Activated CD8-positive, alpha-beta memory T cell treated with anti-CD3 and anti-CD28 coated beads, Interleukin-2, amount 10 ng/mL, durations not matched to agents 7 days and 5 days (primary cell): ENCODE measurements at regions not wholly inside any gene's neighbourhood (a gene's known extent, or its start where the extent isn't known, plus 50 kb on each side); places are given as distances from the start of the nearest gene placed in this dataset.
"Not testable (repeated sequence)": the region's sequence is repeated elsewhere in the genome, so short reads cannot be mapped to it uniquely, and the experiment has no call there.

Source experiments
- ATAC-seq: fragments of 150-1000 bp; cut with Tn5 transposase; one replicate; pipeline ENCODE4 v1.10.0; 2021; ENCODE audit warnings: moderate library complexity
- CTCF ChIA-PET: fragments of 350-600 bp; sonication (Branson Sonifier 250); formaldehyde crosslinking; loops from one replicate; lab custom pipeline; 2021; ENCODE audit warnings: antibody characterized with exemption; lab: Charles Lee
- DNase-seq: peaks from one replicate; pipeline ENCODE4 v3.0.0-alpha.2; 2020
- H3K27ac Mint-ChIP-seq: one replicate; pipeline ENCODE4 v1.8.0; 2021; ENCODE audit warnings: mild to moderate bottlenecking, mixed read lengths
- H3K27me3 Mint-ChIP-seq: one replicate; pipeline ENCODE4 v1.8.0; 2021; ENCODE audit warnings: mixed read lengths
- H3K36me3 Mint-ChIP-seq: one replicate; pipeline ENCODE4 v1.8.0; 2021; ENCODE audit warnings: mild to moderate bottlenecking, mixed read lengths
- H3K4me1 Mint-ChIP-seq: one replicate; pipeline ENCODE4 v1.8.0; 2021; ENCODE audit warnings: mixed read lengths
- H3K4me3 Mint-ChIP-seq: one replicate; pipeline ENCODE4 v1.8.0; 2021; ENCODE audit warnings: mild to moderate bottlenecking, moderate library complexity, mixed read lengths
- H3K9me3 Mint-ChIP-seq: one replicate; pipeline ENCODE4 v1.8.0; 2022; ENCODE audit warnings: low read depth, mixed read lengths

DNA sequence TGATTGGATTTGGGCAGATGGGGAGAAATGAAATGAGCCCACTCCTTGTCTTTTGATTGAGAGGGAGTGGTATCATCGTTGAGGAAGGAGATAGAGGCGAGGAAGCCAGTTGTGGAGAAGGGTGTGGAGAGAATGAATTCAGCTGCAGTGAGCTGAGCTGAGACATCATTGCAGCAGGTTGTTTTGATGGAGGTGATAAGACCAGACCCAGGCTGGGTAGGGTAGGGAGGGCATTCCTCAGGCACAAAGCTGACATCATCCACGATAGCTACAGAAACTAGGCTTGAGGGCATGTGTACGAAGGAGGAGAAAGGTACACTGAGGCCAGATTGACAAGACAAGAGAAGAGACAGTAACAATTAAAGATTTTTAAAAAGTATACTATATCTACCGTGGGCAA, 1500.9 kb upstream of the SLC10A2 start:
- H3K27ac Mint-ChIP-seq = no peak overlapping the region
- H3K9me3 Mint-ChIP-seq = peaks cover 6% of the 10 kb centered on the region
- no peaks in the 10 kb centered on the region for H3K4me1 Mint-ChIP-seq
- CTCF ChIA-PET = no interaction called here
- no peak overlapping the region for H3K4me3 Mint-ChIP-seq
- no peak for ATAC-seq
- no peak for DNase-seq
- no peaks in the 10 kb centered on the region for H3K27me3 Mint-ChIP-seq
- no peaks in the 10 kb centered on the region for H3K36me3 Mint-ChIP-seq

DNA sequence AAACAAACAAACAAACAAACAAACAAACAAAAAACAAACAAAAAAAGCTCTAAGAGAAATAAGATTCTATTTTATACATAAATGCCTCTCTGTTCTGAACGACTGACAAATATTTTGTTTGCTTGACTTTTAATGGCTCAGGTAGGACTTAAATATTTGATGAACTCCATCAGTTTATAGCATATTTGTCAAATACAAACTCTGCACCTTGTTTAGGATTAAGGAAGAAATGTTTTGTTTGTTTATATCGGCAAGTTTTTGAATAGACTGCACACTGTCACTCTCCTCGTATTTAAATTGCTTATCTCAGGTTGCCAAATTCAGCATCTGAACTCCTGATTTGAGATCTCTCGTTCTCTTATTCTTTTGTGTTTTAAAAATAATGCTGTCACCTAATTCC, 1499.7 kb upstream of the SLC10A2 start:
- CTCF ChIA-PET = no interaction called here
- no peaks in the 10 kb centered on the region for H3K36me3 Mint-ChIP-seq
- H3K4me3 Mint-ChIP-seq = no peak overlapping the region
- no peaks in the 10 kb centered on the region for H3K4me1 Mint-ChIP-seq
- H3K9me3 Mint-ChIP-seq = peaks cover 6% of the 10 kb centered on the region
- ATAC-seq (no peak), DNase-seq (no peak)
- no peaks in the 10 kb centered on the region for H3K27me3 Mint-ChIP-seq
- no peak overlapping the region for H3K27ac Mint-ChIP-seq

DNA sequence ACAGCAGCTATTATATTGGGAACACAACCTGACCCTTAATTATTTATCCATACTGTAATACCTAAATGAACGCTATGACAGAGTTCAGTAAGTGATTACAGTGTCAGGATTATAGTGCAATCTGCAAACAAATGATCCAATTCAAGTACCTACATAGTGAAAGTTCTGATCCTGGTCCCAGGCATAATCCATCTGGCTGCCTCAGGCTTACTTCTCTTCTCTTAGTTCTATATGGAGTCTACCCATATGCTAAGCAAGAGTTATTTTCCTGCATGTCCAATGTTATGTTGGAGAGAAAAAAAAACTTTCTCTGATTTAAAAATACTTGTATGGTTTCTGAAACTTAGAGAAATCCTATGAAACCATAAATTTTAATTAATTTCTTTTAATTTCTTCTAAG, 1487.7 kb upstream of the SLC10A2 start:
- no peak overlapping the region for H3K27ac Mint-ChIP-seq
- CTCF ChIA-PET = no interaction called here
- no peaks in the 10 kb centered on the region for H3K27me3 Mint-ChIP-seq
- H3K9me3 Mint-ChIP-seq = peaks cover 2% of the 10 kb centered on the region
- ATAC-seq = no peak
- no peak for DNase-seq
- no peaks in the 10 kb centered on the region for H3K36me3 Mint-ChIP-seq
- H3K4me3 Mint-ChIP-seq = no peak overlapping the region
- no peaks in the 10 kb centered on the region for H3K4me1 Mint-ChIP-seq

DNA sequence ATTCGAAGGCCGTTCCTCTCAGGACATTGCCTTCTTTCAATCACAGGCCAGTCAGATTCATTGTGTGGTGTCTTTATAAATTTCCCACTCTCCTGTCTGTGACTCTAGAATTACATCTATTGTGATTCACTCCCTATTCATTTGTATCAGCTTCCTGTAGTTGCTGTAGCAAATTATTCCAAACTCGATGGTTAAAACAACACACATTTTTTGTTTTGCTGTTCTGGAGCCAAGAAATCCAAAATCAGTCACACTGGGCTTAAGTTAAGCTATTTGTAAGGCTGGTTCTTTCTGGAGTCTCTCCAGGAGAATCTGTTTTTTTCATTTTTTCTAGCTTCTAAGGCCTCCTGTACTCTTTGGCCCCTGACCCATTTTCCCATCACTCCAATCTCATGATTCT, 1487.0 kb upstream of the SLC10A2 start:
- H3K27ac Mint-ChIP-seq = no peak overlapping the region
- CTCF ChIA-PET = no interaction called here
- H3K36me3 Mint-ChIP-seq = no peaks in the 10 kb centered on the region
- H3K4me3 Mint-ChIP-seq = no peak overlapping the region
- ATAC-seq = no peak
- H3K9me3 Mint-ChIP-seq = peaks cover 2% of the 10 kb centered on the region
- H3K27me3 Mint-ChIP-seq = no peaks in the 10 kb centered on the region
- no peaks in the 10 kb centered on the region for H3K4me1 Mint-ChIP-seq
- no peak for DNase-seq

DNA sequence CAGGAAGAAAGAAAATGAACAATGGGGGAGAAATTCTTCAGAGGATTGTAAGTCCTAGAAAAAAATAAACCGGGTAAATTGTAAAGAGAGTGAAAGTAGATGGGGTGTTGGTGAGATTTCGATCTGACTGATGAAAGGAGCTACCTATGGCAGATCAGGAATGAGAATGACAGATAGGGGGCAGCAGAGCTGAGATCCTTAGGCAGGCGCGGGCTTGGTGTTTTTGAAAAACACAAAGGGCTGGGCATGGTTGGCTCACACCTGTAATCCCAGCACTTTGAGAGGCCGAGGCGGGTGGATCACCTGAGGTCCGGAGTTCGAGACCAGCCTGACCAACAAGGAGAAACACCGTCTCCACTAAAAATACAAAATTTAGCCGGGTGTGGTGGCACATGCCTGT, 1468.6 kb upstream of the SLC10A2 start:
- no peak overlapping the region for H3K4me3 Mint-ChIP-seq
- ATAC-seq (no peak), DNase-seq (no peak)
- no peaks in the 10 kb centered on the region for H3K27me3 Mint-ChIP-seq
- no peak overlapping the region for H3K27ac Mint-ChIP-seq
- CTCF ChIA-PET = no interaction called here
- peaks cover 4% of the 10 kb centered on the region for H3K9me3 Mint-ChIP-seq
- H3K36me3 Mint-ChIP-seq = no peaks in the 10 kb centered on the region
- no peaks in the 10 kb centered on the region for H3K4me1 Mint-ChIP-seq

DNA sequence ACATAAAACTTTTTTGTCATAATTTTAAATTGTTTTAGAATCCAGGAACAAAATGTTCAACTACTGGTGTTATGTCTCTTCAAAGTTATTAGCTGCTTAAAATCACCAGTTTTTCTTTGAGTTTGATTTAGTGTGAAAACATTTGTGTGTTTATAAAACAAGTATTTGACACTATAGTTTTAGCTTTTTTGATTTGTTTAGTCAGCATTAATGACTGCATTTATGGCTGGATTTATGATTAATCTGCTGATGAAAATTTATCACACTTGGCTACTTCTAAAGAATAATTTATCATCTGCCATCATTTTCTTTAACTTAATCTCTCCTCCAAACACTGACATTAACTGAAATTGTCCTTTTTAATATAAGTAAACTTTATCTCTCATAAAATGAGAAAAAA, 1465.9 kb upstream of the SLC10A2 start:
- peaks cover 4% of the 10 kb centered on the region for H3K9me3 Mint-ChIP-seq
- ATAC-seq (no peak), DNase-seq (no peak)
- H3K27me3 Mint-ChIP-seq = no peaks in the 10 kb centered on the region
- no peak overlapping the region for H3K4me3 Mint-ChIP-seq
- H3K36me3 Mint-ChIP-seq = no peaks in the 10 kb centered on the region
- no peak overlapping the region for H3K27ac Mint-ChIP-seq
- H3K4me1 Mint-ChIP-seq = no peaks in the 10 kb centered on the region
- CTCF ChIA-PET = no interaction called here

DNA sequence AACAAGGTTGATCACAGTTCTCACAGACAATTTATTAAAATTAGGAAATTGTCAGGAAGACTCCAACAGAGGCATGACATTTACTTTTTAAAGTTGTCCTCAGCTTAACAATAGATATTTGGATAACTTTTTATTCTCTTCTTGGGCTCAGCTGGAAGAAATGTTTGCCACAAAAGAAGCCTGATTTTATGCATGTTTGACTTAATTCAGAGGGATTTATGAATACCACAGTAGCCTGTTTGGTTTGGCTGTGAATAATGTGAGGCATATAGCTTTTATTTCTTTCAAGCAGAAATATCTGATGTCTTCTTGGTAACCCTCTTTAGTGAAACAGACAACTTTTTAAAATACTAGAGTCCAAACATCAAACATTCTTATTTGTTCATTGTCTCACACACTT, 1464.5 kb upstream of the SLC10A2 start:
- DNase-seq (no peak), ATAC-seq (no peak)
- Mint-ChIP-seq H3K9me3 (peaks cover 4% of the 10 kb centered on the region), H3K36me3 (no peaks in the 10 kb centered on the region), H3K27me3 (no peaks in the 10 kb centered on the region), H3K4me1 (no peaks in the 10 kb centered on the region), H3K27ac (no peak overlapping the region), H3K4me3 (no peak overlapping the region)
- CTCF ChIA-PET = no interaction called here

DNA sequence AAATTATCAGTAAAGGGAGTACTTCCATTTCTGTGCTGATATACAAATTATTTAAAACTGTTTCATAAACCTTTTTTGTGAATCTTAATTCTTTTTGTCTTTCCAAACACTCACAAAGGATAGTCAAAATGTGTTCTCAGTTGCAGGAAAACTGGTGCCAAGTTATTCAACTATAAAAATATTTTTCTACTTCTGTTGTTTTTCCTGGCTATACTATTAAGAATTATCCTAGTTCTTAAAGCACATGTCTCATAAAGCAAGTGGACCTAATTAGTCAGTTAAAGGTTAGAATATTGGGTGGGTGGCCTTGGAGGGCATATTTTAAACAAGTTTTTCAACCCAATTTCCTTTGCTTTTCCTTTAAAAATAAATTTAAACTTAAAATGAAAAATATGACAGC, 1460.3 kb upstream of the SLC10A2 start:
- no peak overlapping the region for H3K4me3 Mint-ChIP-seq
- peaks cover 5% of the 10 kb centered on the region for H3K9me3 Mint-ChIP-seq
- no peaks in the 10 kb centered on the region for H3K36me3 Mint-ChIP-seq
- CTCF ChIA-PET = no interaction called here
- H3K27me3 Mint-ChIP-seq = no peaks in the 10 kb centered on the region
- no peak for ATAC-seq
- no peak overlapping the region for H3K27ac Mint-ChIP-seq
- DNase-seq = no peak
- no peaks in the 10 kb centered on the region for H3K4me1 Mint-ChIP-seq

DNA sequence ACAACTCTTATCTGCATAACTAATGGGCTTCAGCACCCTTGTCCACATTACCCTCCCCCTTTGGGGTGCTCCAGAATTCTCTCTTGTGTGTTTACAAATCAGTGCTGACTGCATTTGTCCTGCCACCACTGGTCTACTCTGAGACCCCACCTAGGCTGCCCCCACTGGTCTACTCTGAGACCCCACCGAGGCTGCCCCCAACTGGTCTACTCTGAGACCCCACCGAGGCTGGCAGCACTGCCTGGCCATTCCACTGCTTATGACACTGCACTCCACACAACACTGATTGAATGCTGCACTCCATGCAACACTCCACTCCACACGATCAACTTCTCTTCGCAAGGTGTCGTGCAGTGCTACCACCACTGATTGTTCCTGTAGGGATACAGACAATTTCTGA, 1459.2 kb upstream of the SLC10A2 start:
- Mint-ChIP-seq H3K4me3 (no peak overlapping the region), H3K27ac (no peak overlapping the region)

DNA sequence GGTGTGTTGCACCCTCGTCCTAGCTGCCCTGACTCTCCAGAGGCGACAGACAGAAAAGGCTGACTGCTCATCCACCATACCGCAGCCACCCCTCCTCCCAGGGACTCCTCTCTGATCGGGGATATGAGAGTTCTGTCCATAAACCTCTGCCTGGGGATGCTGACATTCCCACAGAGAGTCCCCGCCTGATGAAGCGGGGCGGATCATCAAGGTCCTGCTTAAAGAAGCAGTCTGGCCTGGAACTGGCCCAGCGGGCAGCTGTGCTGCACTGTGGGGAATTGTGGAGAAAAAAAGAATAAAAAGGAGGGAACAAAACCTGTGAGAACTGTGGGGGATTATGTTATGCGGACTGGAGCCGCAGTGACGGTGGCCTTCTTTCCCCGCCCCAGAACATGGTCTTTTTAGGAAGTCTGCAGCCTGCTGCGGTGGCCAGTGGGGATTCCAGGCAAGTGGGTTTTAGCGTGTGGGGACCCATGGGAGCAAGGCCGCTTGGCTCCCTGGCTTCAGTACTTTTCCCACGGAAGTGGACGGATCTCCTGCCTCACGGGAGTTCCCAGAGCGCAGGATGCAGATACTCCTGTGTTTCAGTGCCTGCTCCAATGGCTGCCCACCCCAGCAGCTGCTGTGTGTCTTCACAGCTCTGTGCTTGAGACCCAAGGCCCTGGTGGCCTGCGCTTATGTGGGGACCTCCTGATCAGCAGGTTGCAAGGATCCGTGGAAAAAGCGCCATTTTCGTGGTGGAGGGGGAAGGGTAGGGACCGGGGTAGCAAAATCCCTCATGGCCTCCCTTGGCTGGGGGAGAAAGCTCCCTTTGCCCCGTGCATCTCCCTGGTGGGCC, 1456.2 kb upstream of the SLC10A2 start:
- CTCF ChIA-PET = no interaction called here
- Mint-ChIP-seq H3K27ac (no peak overlapping the region), H3K27me3 (no peaks in the 10 kb centered on the region), H3K9me3 (peaks cover 14% of the 10 kb centered on the region), H3K4me3 (no peak overlapping the region), H3K4me1 (no peaks in the 10 kb centered on the region), H3K36me3 (no peaks in the 10 kb centered on the region)
- no peak for DNase-seq
- ATAC-seq = no peak

More for the DNA sequence above, 1459.2 kb upstream of the SLC10A2 start:
- H3K27me3 Mint-ChIP-seq = no peaks in the 10 kb centered on the region
- CTCF ChIA-PET = no interaction called here
- no peaks in the 10 kb centered on the region for H3K36me3 Mint-ChIP-seq
- ATAC-seq (no peak), DNase-seq (no peak)
- peaks cover 9% of the 10 kb centered on the region for H3K9me3 Mint-ChIP-seq
- H3K4me1 Mint-ChIP-seq = no peaks in the 10 kb centered on the region

DNA sequence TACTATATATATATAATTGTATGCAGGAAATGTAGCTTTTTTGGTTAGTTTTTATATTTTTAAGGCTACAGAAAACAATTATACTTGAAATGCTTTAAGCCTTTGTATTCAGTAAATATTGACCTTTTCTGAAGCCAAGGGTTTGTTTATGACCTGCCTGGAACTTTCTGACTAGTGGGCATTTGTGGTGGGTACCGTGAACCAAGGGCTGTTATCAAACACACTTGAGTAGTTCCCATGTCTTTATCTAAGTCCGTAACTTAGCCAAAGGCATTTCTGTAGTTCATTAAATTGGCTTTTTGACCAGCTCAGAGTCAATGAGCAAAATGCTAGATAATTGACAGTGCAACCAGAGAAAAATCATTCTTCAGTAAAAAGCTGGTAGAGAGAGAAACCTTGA, 1444.2 kb upstream of the SLC10A2 start:
- CTCF ChIA-PET = no interaction called here
- Mint-ChIP-seq H3K36me3 (no peaks in the 10 kb centered on the region), H3K27me3 (no peaks in the 10 kb centered on the region), H3K4me3 (no peak overlapping the region), H3K9me3 (peaks cover under 1% of the 10 kb centered on the region), H3K4me1 (no peaks in the 10 kb centered on the region), H3K27ac (no peak overlapping the region)
- no peak for ATAC-seq
- no peak for DNase-seq

DNA sequence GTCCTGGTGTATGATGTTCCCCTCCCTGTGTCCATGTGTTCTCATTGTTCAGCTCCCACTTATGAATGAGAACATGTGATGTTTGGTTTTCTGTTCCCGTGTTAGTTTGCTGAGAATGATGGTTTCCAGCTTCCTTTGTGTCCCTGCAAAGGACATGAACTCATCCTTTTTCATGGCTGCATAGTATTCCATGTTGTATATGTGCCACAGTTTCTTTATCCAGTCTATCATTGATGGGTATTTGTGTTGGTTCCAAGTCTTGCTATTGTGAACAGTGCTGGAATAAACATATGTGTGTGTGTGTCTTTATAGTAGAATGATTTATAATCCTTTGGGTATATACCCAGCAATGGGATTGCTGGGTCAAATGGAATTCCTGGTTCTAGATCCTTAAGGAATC, 1427.3 kb upstream of the SLC10A2 start:
- ATAC-seq, H3K27ac Mint-ChIP-seq, H3K36me3 Mint-ChIP-seq, H3K9me3 Mint-ChIP-seq, DNase-seq, H3K4me1 Mint-ChIP-seq, CTCF ChIA-PET, H3K4me3 Mint-ChIP-seq, H3K27me3 Mint-ChIP-seq: not testable (repeated sequence)

DNA sequence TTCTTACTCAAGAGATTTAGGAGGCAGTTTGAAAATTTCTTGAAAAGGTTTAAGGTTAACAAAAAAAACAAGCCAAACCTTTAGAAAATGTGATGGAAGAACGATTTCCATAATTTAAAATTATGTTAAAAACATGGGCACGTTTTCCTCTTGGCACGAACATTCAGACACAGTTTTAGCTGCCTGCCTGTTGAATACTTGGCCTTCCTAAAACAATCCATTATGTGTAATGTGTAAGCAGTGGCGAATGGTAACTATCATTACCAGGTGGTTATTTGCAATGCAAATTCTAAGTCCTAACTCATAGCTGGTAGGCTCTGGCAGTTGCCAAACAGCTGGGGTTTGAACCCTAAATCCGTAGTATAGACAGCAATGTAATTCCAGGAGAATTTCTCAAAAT, 1425.7 kb upstream of the SLC10A2 start:
- H3K4me3 Mint-ChIP-seq = no peak overlapping the region
- H3K4me1 Mint-ChIP-seq = no peaks in the 10 kb centered on the region
- H3K36me3 Mint-ChIP-seq = no peaks in the 10 kb centered on the region
- no peak overlapping the region for H3K27ac Mint-ChIP-seq
- H3K9me3 Mint-ChIP-seq = no peaks in the 10 kb centered on the region
- ATAC-seq (no peak), DNase-seq (no peak)
- CTCF ChIA-PET = no interaction called here
- no peaks in the 10 kb centered on the region for H3K27me3 Mint-ChIP-seq

DNA sequence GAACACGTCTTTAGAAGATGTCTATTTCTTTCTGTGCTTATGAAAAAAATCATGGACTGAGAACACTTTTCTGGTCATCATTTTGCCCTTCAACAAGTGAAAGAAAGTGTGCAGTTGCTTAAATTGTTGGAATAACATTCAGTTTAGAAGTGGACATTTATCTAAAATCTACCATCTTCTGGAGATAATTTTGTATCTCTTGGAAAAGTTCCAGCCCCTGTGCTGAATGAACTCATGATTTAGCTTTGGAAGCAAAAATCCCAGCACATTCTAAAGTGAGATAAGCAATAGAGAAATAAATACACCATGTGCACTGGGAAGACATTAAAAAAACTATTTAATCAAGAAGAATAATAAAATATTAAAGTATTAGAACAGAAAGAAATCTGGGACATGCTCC, 1420.8 kb upstream of the SLC10A2 start:
- CTCF ChIA-PET = no interaction called here
- ATAC-seq = no peak
- Mint-ChIP-seq H3K4me1 (no peaks in the 10 kb centered on the region), H3K4me3 (no peak overlapping the region), H3K27me3 (no peaks in the 10 kb centered on the region), H3K9me3 (no peaks in the 10 kb centered on the region), H3K36me3 (no peaks in the 10 kb centered on the region), H3K27ac (no peak overlapping the region)
- DNase-seq = no peak

DNA sequence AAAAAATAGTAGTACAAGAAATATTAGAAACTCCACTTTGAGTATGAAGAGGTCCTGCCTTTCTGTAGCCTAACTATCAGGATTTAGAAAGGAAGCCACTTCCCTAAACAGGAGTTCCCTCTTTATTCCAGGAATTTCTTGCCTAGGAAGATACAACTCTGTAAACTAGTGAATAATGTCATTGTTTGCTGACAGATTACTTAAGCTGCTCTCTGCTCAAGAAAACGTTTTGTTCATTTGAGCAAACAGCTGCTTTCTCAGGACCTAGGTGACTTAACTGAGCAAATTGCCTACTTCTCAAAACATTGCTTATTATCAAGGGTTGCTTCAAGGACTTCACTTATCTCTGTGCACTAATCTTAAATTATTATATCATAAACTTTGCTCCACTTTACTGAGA, 1419.4 kb upstream of the SLC10A2 start:
- Mint-ChIP-seq H3K27ac (no peak overlapping the region), H3K9me3 (peaks cover 3% of the 10 kb centered on the region), H3K4me1 (no peaks in the 10 kb centered on the region), H3K27me3 (no peaks in the 10 kb centered on the region), H3K36me3 (no peaks in the 10 kb centered on the region), H3K4me3 (no peak overlapping the region)
- no peak for DNase-seq
- ATAC-seq = no peak
- CTCF ChIA-PET = no interaction called here
